ENCODE measurements at regions not wholly inside any gene's neighbourhood (a gene's known extent, or its start where the extent isn't known, plus 50 kb on each side); places are given as distances from the start of the nearest gene placed in this dataset.
"Not testable (repeated sequence)": the region's sequence is repeated elsewhere in the genome, so short reads cannot be mapped to it uniquely, and the experiment has no call there.

GRCh38 chr5:68116868-68117411, 98.6 kb upstream of the PIK3R1 start:
- no peaks in the 10 kb centered on the region for H3K9me3 ChIP-seq (ENCODE audit: control insufficient read depth in 2 of 2, insufficient read depth in 1 of 2, low read depth in 1 of 2, low read length in 1 of 2)
- peaks cover 3% of the 10 kb centered on the region in 2 donors for H3K4me1 ChIP-seq (ENCODE audit: control insufficient read depth in 2 of 2, insufficient read depth in 2 of 2, low read length in 1 of 2)
- no peak overlapping the region for H3K27ac ChIP-seq (ENCODE audit: low read depth in 2 of 2, low read length in 1 of 2)
- H3K4me3 ChIP-seq (ENCODE audit: low read depth in 1 of 2, low read length in 2 of 2) = no peak overlapping the region
- H3K27me3 ChIP-seq (ENCODE audit: control insufficient read depth in 1 of 2, insufficient read depth in 2 of 2, low read length in 2 of 2) = no peaks in the 10 kb centered on the region
- H3K36me3 ChIP-seq (ENCODE audit: control insufficient read depth in 2 of 2, insufficient read depth in 2 of 2, low read length in 1 of 2) = no peaks in the 10 kb centered on the region
- 48 to 71% methylated on average over 2 of the region's 2 CpGs for WGBS, 2 donors

- no peak overlapping the region for H3K4me3 ChIP-seq (ENCODE audit: low read depth in 1 of 2, low read length in 2 of 2)
Observed at GRCh38 chr5:68116408-68116807, 99.1 kb upstream of the PIK3R1 start.

GRCh38 chr5:68115584-68115983, 100.0 kb upstream of the PIK3R1 start:
- Histone ChIP-seq H3K27me3 (ENCODE audit: control insufficient read depth in 1 of 2, insufficient read depth in 2 of 2, low read length in 2 of 2) (no peaks in the 10 kb centered on the region), H3K27ac (ENCODE audit: low read depth in 2 of 2, low read length in 1 of 2) (no peak overlapping the region), H3K36me3 (ENCODE audit: control insufficient read depth in 2 of 2, insufficient read depth in 2 of 2, low read length in 1 of 2) (no peaks in the 10 kb centered on the region), H3K4me1 (ENCODE audit: control insufficient read depth in 2 of 2, insufficient read depth in 2 of 2, low read length in 1 of 2) (no peaks in the 10 kb centered on the region), H3K9me3 (ENCODE audit: control insufficient read depth in 2 of 2, insufficient read depth in 1 of 2, low read depth in 1 of 2, low read length in 1 of 2) (no peaks in the 10 kb centered on the region), H3K4me3 (ENCODE audit: low read depth in 1 of 2, low read length in 2 of 2) (no peak overlapping the region)
- WGBS, 2 donors = 89 to 91% methylated on average over 2 of the region's 2 CpGs

More at GRCh38 chr5:68116408-68116807, 99.1 kb upstream of the PIK3R1 start:
- WGBS, 2 donors = 66 to 81% methylated on average over 2 of the region's 2 CpGs
- Histone ChIP-seq H3K9me3 (ENCODE audit: control insufficient read depth in 2 of 2, insufficient read depth in 1 of 2, low read depth in 1 of 2, low read length in 1 of 2) (no peaks in the 10 kb centered on the region), H3K27me3 (ENCODE audit: control insufficient read depth in 1 of 2, insufficient read depth in 2 of 2, low read length in 2 of 2) (no peaks in the 10 kb centered on the region), H3K4me1 (ENCODE audit: control insufficient read depth in 2 of 2, insufficient read depth in 2 of 2, low read length in 1 of 2) (no peaks in the 10 kb centered on the region), H3K27ac (ENCODE audit: low read depth in 2 of 2, low read length in 1 of 2) (no peak overlapping the region), H3K36me3 (ENCODE audit: control insufficient read depth in 2 of 2, insufficient read depth in 2 of 2, low read length in 1 of 2) (no peaks in the 10 kb centered on the region)

- no peak overlapping the region for H3K4me3 ChIP-seq (ENCODE audit: low read depth in 1 of 2, low read length in 2 of 2)
- no peaks in the 10 kb centered on the region for H3K4me1 ChIP-seq (ENCODE audit: control insufficient read depth in 2 of 2, insufficient read depth in 2 of 2, low read length in 1 of 2)
- H3K9me3 ChIP-seq (ENCODE audit: control insufficient read depth in 2 of 2, insufficient read depth in 1 of 2, low read depth in 1 of 2, low read length in 1 of 2) = no peaks in the 10 kb centered on the region
- no peaks in the 10 kb centered on the region for H3K36me3 ChIP-seq (ENCODE audit: control insufficient read depth in 2 of 2, insufficient read depth in 2 of 2, low read length in 1 of 2)
- no peak overlapping the region for H3K27ac ChIP-seq (ENCODE audit: low read depth in 2 of 2, low read length in 1 of 2)
- H3K27me3 ChIP-seq (ENCODE audit: control insufficient read depth in 1 of 2, insufficient read depth in 2 of 2, low read length in 2 of 2) = no peaks in the 10 kb centered on the region
- 78 to 86% methylated on average over 2 of the region's 2 CpGs for WGBS, 2 donors
Observed at GRCh38 chr5:68114378-68115040, 101.0 kb upstream of the PIK3R1 start.

- Histone ChIP-seq H3K9me3 (ENCODE audit: control insufficient read depth in 2 of 2, insufficient read depth in 1 of 2, low read depth in 1 of 2, low read length in 1 of 2) (no peaks in the 10 kb centered on the region), H3K4me3 (ENCODE audit: low read depth in 1 of 2, low read length in 2 of 2) (no peak overlapping the region), H3K4me1 (ENCODE audit: control insufficient read depth in 2 of 2, insufficient read depth in 2 of 2, low read length in 1 of 2) (no peaks in the 10 kb centered on the region), H3K27me3 (ENCODE audit: control insufficient read depth in 1 of 2, insufficient read depth in 2 of 2, low read length in 2 of 2) (no peaks in the 10 kb centered on the region), H3K27ac (ENCODE audit: low read depth in 2 of 2, low read length in 1 of 2) (no peak overlapping the region), H3K36me3 (ENCODE audit: control insufficient read depth in 2 of 2, insufficient read depth in 2 of 2, low read length in 1 of 2) (no peaks in the 10 kb centered on the region)
- WGBS, 2 donors = 90 to 93% methylated on average over 2 of the region's 2 CpGs
Observed at GRCh38 chr5:68112658-68113057, 102.9 kb upstream of the PIK3R1 start.

GRCh38 chr5:68110894-68111293, 104.7 kb upstream of the PIK3R1 start:
- Histone ChIP-seq H3K9me3 (ENCODE audit: control insufficient read depth in 2 of 2, insufficient read depth in 1 of 2, low read depth in 1 of 2, low read length in 1 of 2) (no peaks in the 10 kb centered on the region), H3K4me3 (ENCODE audit: low read depth in 1 of 2, low read length in 2 of 2) (no peak overlapping the region), H3K27ac (ENCODE audit: low read depth in 2 of 2, low read length in 1 of 2) (no peak overlapping the region), H3K27me3 (ENCODE audit: control insufficient read depth in 1 of 2, insufficient read depth in 2 of 2, low read length in 2 of 2) (no peaks in the 10 kb centered on the region), H3K36me3 (ENCODE audit: control insufficient read depth in 2 of 2, insufficient read depth in 2 of 2, low read length in 1 of 2) (no peaks in the 10 kb centered on the region), H3K4me1 (ENCODE audit: control insufficient read depth in 2 of 2, insufficient read depth in 2 of 2, low read length in 1 of 2) (no peaks in the 10 kb centered on the region)
- WGBS, 2 donors = 69 to 81% methylated on average over 1 of the region's 1 CpG

- 33 to 42% methylated on average over 1 of the region's 1 CpG for WGBS, 2 donors
- H3K27ac ChIP-seq (ENCODE audit: low read depth in 2 of 2, low read length in 1 of 2) = no peak overlapping the region
- H3K9me3 ChIP-seq (ENCODE audit: control insufficient read depth in 2 of 2, insufficient read depth in 1 of 2, low read depth in 1 of 2, low read length in 1 of 2) = no peaks in the 10 kb centered on the region
- no peaks in the 10 kb centered on the region for H3K4me1 ChIP-seq (ENCODE audit: control insufficient read depth in 2 of 2, insufficient read depth in 2 of 2, low read length in 1 of 2)
- H3K27me3 ChIP-seq (ENCODE audit: control insufficient read depth in 1 of 2, insufficient read depth in 2 of 2, low read length in 2 of 2) = no peaks in the 10 kb centered on the region
- H3K4me3 ChIP-seq (ENCODE audit: low read depth in 1 of 2, low read length in 2 of 2) = no peak overlapping the region
- no peaks in the 10 kb centered on the region for H3K36me3 ChIP-seq (ENCODE audit: control insufficient read depth in 2 of 2, insufficient read depth in 2 of 2, low read length in 1 of 2)
Observed at GRCh38 chr5:68110264-68110663, 105.3 kb upstream of the PIK3R1 start.

- H3K36me3 ChIP-seq (ENCODE audit: control insufficient read depth in 2 of 2, insufficient read depth in 2 of 2, low read length in 1 of 2); H3K27me3 ChIP-seq (ENCODE audit: control insufficient read depth in 1 of 2, insufficient read depth in 2 of 2, low read length in 2 of 2); H3K4me3 ChIP-seq (ENCODE audit: low read depth in 1 of 2, low read length in 2 of 2); H3K9me3 ChIP-seq (ENCODE audit: control insufficient read depth in 2 of 2, insufficient read depth in 1 of 2, low read depth in 1 of 2, low read length in 1 of 2); H3K4me1 ChIP-seq (ENCODE audit: control insufficient read depth in 2 of 2, insufficient read depth in 2 of 2, low read length in 1 of 2); H3K27ac ChIP-seq (ENCODE audit: low read depth in 2 of 2, low read length in 1 of 2): not testable (repeated sequence)
- 83 to 89% methylated on average over 2 of the region's 2 CpGs for WGBS, 2 donors
Observed at GRCh38 chr5:68104217-68104616, 111.3 kb upstream of the PIK3R1 start.

GRCh38 chr5:68103297-68103696, 112.3 kb upstream of the PIK3R1 start:
- H3K4me1 ChIP-seq (ENCODE audit: control insufficient read depth in 2 of 2, insufficient read depth in 2 of 2, low read length in 1 of 2); H3K9me3 ChIP-seq (ENCODE audit: control insufficient read depth in 2 of 2, insufficient read depth in 1 of 2, low read depth in 1 of 2, low read length in 1 of 2); H3K36me3 ChIP-seq (ENCODE audit: control insufficient read depth in 2 of 2, insufficient read depth in 2 of 2, low read length in 1 of 2); H3K27me3 ChIP-seq (ENCODE audit: control insufficient read depth in 1 of 2, insufficient read depth in 2 of 2, low read length in 2 of 2); H3K4me3 ChIP-seq (ENCODE audit: low read depth in 1 of 2, low read length in 2 of 2); H3K27ac ChIP-seq (ENCODE audit: low read depth in 2 of 2, low read length in 1 of 2): not testable (repeated sequence)
- WGBS, 2 donors = 95% methylated on average over 4 of the region's 4 CpGs

- no peaks in the 10 kb centered on the region for H3K9me3 ChIP-seq (ENCODE audit: control insufficient read depth in 2 of 2, insufficient read depth in 1 of 2, low read depth in 1 of 2, low read length in 1 of 2)
- no peaks in the 10 kb centered on the region for H3K36me3 ChIP-seq (ENCODE audit: control insufficient read depth in 2 of 2, insufficient read depth in 2 of 2, low read length in 1 of 2)
- peaks cover 0 to 3% of the 10 kb centered on the region in 2 donors for H3K27me3 ChIP-seq (ENCODE audit: control insufficient read depth in 1 of 2, insufficient read depth in 2 of 2, low read length in 2 of 2)
- 91% methylated on average over 5 of the region's 5 CpGs for WGBS, 2 donors
- H3K4me3 ChIP-seq (ENCODE audit: low read depth in 1 of 2, low read length in 2 of 2) = no peak overlapping the region
- H3K27ac ChIP-seq (ENCODE audit: low read depth in 2 of 2, low read length in 1 of 2) = no peak overlapping the region
- H3K4me1 ChIP-seq (ENCODE audit: control insufficient read depth in 2 of 2, insufficient read depth in 2 of 2, low read length in 1 of 2) = no peaks in the 10 kb centered on the region
Observed at GRCh38 chr5:68099327-68099726, 116.2 kb upstream of the PIK3R1 start.
